CD1c-positive myeloid dendritic cell (primary cell): ENCODE measurements at regions not wholly inside any gene's neighbourhood (a gene's known extent, or its start where the extent isn't known, plus 50 kb on each side); places are given as distances from the start of the nearest gene placed in this dataset.
"Not testable (repeated sequence)": the region's sequence is repeated elsewhere in the genome, so short reads cannot be mapped to it uniquely, and the experiment has no call there.

Experiments
- DNase-seq: peaks from one replicate; pipeline ENCODE4 v3.0.0-alpha.2; 2016; ENCODE audit errors: extremely low spot score

GRCh38 chr4:166153548-166153947, 280.5 kb downstream of the TLL1 start:
- no peak for DNase-seq

GRCh38 chr4:166162327-166162726, 289.3 kb downstream of the TLL1 start:
- DNase-seq: no peak

DNA sequence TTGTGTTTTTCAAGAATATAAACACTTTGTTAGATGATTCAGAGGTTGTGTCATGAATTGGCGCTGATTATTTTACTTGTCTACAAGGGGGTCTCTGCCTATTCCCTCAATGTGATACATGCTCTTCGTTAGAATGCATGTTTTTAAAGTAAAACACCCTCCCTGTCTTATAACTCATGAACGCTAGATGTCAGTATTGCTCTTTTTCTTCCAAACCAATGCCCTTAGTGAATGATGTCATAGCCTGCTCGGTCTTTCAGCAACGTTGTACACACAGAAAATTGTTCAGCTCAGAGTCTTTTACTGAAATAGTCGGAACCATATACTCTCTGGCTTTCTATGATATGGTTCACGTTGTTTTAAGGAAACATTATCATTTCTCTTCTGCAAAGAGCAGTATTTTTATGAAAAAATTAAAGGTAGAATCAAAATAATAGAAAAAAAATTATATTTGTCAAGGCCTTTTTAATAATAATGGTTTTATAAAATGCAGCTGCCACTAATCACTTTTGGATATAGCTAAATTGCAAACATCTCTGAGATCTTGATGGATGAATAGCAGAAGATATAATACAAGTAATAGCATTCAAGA, 292.9 kb downstream of the TLL1 start:
- peak; percentile 67 for DNase-seq

GRCh38 chr4:166169111-166169510, 296.1 kb downstream of the TLL1 start:
- no peak for DNase-seq

DNA sequence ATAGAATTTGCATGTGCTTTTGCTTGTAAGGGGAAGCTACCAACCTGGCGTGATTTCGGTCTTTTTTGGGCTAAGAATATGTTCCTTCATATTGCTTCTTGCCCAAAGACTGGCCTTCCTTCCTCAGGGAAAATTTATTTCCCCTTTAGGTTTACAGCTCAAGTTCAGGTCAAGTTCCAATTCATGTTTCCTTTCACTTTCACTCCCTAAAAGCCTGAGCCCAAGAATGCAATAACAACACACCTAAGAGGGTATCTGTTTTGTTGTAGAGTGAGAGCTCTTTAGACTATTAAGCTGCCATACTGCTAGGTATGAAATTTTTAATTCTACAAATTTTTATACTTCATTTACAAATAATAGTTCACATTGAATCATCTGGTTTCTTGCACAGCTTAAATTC, 299.6 kb downstream of the TLL1 start:
- no peak for DNase-seq

DNA sequence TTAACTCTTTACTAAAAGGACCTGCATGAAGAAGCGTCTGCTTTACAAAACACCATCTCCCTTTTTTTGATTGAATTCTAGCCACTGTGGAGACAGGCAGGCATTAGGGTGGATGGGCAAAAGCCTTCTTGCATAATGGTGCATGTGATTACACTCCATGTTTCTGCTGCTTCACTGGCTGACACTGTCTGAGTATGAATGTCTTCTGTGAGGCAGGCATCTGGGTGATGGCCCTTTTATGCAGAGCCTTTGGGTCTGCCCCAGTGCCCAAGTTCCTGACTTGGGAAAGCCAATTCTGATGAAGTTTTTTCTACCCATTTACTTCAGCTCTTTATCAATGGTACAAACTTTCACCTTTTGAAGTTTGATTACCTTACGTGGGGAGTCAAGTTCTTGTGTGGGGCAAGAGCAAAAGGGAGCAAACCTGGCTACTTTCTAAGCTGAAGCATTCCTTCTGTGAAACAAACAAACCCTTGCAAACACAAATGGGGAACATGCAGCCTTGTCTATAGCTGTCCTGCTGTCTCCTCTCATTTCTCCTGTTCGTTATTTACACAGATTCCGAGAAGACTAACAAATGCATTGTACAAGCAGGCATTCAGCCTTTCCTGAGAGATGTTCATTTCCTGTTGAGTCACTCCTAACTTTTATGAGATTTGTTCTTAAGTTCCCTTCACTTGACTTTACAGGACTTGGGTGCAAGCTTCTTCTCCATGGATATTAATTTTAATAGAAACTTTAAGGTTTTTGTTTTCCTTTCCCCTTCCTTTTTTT, 301.9 kb downstream of the TLL1 start:
- no peak for DNase-seq

GRCh38 chr4:166182145-166182544, 309.1 kb downstream of the TLL1 start:
- no peak for DNase-seq

DNA sequence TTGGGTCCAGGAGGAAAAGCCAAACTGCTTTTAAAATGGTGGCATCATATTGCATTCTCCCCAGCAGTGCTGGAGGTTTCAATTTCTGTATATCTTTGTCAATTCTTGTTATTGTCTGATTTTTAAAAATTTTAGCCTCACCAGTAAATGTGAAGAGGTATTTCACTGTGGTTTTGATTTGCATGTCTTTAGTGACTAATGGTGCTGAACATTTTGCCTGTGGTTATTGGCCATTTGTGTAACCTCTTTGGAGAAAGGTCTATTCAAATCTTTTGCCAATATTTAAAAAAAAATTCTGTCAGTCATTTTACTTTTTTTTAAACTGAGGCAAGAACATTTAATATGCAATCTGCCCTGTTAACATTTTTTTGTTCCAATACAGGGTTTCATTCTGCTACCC, 322.1 kb downstream of the TLL1 start:
- DNase-seq: no peak

DNA sequence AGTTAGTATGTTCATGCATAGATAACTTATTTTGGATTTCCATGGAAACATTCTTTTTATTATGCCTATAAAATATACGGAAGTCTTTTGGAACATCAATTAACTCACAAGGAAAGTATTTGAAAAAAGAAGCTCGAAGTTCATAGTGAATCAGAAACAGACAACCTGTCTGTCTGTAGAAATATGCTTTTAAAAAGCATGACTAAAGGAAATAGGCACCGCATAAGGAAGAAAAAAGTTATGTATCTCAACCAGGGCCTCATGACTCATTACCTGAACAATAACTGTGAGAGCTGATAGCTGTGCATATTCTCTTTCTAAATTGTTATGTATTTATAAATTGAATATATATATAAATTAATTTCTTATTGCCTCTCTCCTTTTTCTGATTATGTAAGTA, 324.1 kb downstream of the TLL1 start:
- DNase-seq: no peak

GRCh38 chr4:166198041-166198440, 325.0 kb downstream of the TLL1 start:
- DNase-seq: no peak

- DNase-seq: no peak
Measured at GRCh38 chr4:166198516-166199310, 325.7 kb downstream of the TLL1 start.

- DNase-seq: no peak
Measured at GRCh38 chr4:166202991-166203390, 330.0 kb downstream of the TLL1 start.

DNA sequence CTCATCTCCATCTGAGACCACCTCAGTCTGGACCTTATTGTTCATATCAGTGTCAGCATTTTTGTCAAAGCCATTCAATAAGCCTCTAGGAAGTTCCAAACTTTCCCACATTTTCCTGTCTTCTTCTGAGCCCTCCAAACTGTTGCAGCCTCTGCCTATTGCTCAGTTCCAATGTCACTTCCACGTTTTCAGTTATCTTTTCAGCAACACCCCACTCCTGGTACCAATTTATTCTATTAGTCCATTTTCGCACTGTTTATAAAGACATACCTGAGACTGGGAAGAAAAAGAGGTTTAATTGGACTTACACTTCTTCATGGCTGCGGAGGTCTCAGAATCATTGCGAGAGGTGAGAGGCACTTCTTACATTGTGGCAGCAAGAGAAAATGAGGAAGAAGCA, 339.3 kb downstream of the TLL1 start:
- not testable (repeated sequence) for DNase-seq

DNA sequence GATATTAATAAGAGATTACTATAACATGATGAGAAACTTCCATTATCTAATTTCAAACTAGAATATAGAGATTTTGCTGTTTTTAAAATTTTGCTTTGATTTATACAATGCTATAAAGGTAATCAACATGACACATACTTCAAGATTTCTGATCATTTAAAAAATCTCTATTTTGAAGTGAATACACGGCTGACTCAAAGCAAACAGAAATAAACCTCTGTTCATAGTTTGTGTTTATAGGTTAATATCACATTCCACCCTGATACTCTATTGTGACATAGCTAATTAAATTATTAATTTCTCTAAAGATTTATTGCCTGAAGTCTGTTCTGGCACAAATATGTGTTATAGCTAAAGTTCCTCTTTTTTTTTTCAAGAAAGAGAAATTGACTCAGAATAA, 349.2 kb downstream of the TLL1 start:
- no peak for DNase-seq

DNA sequence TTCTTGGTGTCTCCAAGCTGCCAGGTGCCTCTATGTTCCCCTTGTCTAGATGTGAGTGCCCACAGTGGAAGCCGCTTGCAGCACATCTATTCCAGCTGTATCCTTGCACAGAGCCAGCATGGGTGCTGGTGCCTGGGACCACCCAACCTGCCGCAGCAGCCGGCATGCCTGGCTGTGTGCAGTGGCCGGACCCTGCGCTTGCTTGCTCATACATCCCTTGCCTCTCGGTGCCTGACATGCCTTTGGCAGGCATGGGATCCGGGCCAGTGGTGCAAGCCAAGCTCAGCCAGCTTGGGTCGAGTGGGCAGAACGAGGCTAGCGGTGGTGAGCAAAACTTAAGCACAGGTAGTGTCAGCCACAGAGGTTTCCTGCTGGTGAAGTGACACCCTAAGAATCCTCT, 355.1 kb downstream of the TLL1 start:
- no peak for DNase-seq

DNA sequence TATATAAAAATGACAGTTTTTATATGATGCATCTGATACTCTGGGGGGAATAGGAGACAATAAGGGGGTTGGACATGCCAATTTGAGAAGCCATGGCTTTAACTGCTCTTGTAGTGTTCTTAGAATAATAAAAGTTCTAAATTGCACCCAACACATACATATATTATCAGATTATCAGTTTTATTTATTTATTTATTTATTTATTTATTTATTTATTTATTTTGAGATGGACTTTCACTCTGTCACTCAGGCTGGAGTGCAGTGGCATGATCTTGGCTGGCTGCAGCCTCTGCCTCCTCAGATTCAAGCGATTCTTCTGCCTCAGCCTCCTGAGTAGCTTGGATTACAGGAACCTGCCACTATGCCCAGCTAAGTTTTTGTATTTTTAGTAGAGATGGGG, 356.8 kb downstream of the TLL1 start:
- DNase-seq: no peak

GRCh38 chr4:166230841-166231240, 357.8 kb downstream of the TLL1 start:
- no peak for DNase-seq

DNA sequence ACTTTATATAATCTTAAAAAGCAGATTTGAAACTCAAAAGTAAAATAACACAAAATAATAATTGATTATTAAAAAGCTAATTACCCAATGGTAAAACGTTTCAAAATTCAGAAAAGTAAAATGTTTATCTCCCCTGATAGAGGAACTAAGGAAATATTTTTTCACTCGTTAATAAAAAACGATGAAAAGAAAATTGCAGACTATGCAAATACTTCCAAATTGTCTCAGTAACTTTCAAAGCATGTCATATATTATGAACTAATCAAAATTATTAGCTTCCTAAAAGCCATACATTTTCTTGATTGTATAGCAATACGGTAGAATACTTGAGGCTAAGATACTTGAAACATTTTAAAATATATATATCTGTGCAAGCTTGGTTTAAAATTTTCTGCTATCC, 366.3 kb downstream of the TLL1 start:
- no peak for DNase-seq

- no peak for DNase-seq
Measured at GRCh38 chr4:166252487-166253402, 379.7 kb downstream of the TLL1 start.

DNA sequence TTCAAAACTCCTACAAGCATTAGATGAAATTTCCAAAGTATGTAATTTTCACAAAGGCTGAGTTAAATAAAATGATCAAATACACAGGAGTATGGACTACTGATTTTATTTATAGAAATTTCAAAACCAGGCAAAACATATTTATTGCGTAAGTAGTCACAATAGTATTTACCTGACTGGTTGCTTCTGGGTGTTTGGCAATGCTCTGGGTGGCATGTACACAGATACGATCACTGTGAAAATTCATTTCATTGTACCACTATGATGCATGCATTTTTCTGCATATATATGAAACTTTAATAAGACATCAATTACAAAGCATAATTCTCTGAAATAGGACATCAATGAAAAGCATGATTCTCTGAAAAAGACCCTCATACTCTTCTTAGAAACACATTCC, 384.2 kb downstream of the TLL1 start:
- DNase-seq: no peak

- no peak for DNase-seq
Measured at GRCh38 chr4:166257891-166258290, 384.9 kb downstream of the TLL1 start.

- DNase-seq: no peak
Measured at GRCh38 chr4:166259081-166259480, 386.0 kb downstream of the TLL1 start.
